Neural cell (in vitro differentiated cells): ENCODE measurements at regions not wholly inside any gene's neighbourhood (a gene's known extent, or its start where the extent isn't known, plus 50 kb on each side); places are given as distances from the start of the nearest gene placed in this dataset.
A peak's percentile ranks its signal among the peaks of the same experiment; 100 is the strongest.

Experiments used
- H2AFZ ChIP-seq: fragments of 200-600, 300-800 bp; sonication (generic), shearing (Covaris generic); 2 replicates; pipeline ENCODE4 v1.6.0; 2014; ENCODE audit warnings: low read depth, mild to moderate bottlenecking, antibody characterized with exemption, low read length, moderate library complexity
- H3F3A ChIP-seq: fragments of 200-600 bp; shearing (Covaris generic); 2 replicates; pipeline ENCODE4 v1.6.1; 2016; ENCODE audit warnings: mild to moderate bottlenecking, moderate library complexity, mixed read lengths, antibody characterized with exemption, low read length; ENCODE audit not compliant: insufficient read depth, poor library complexity, severe bottlenecking
- H3K27ac ChIP-seq: fragments of 200-600, 300-800 bp; sonication (generic), shearing (Covaris generic); 2 replicates; pipeline ENCODE4 v1.5.1; 2014; ENCODE audit warnings: mild to moderate bottlenecking, low read length, moderate library complexity
- H3K27me3 ChIP-seq: fragments of 300-800, 200-600 bp; sonication (generic), shearing (Covaris generic); 2 replicates; pipeline ENCODE4 v1.6.0; 2014; ENCODE audit warnings: mild to moderate bottlenecking, low read depth, low read length, moderate library complexity; ENCODE audit not compliant: insufficient read depth
- H3K36me3 ChIP-seq: fragments of 300-800, 200-600 bp; sonication (generic), shearing (Covaris generic); 2 replicates; pipeline ENCODE4 v1.5.1; 2014; ENCODE audit warnings: mild to moderate bottlenecking, antibody characterized with exemption, low read length, moderate library complexity; ENCODE audit not compliant: insufficient read depth
- H3K4me2 ChIP-seq: fragments of 300-800, 200-600 bp; sonication (generic), shearing (Covaris generic); 2 replicates; pipeline ENCODE4 v1.6.0; 2014; ENCODE audit warnings: mild to moderate bottlenecking, low read length
- H3K4me3 ChIP-seq: fragments of 300-800, 200-600 bp; sonication (generic), shearing (Covaris generic); 2 replicates; pipeline ENCODE4 v1.5.1; 2014; ENCODE audit warnings: mild to moderate bottlenecking, low read length, moderate library complexity
- H3K79me2 ChIP-seq: fragments of 200-600 bp; shearing (Covaris generic); replicated peaks from 2 replicates; pipeline ENCODE4 v1.6.0; 2014; ENCODE audit warnings: mild to moderate bottlenecking, low read length, moderate library complexity; ENCODE audit not compliant: insufficient read depth
- H3K9ac ChIP-seq: fragments of 300-800, 200-600 bp; sonication (generic), shearing (Covaris generic); 2 replicates; pipeline ENCODE4 v1.6.1; 2016; ENCODE audit warnings: mild to moderate bottlenecking, low read length, mixed read lengths
- H3K9me2 ChIP-seq: fragments of 200-600 bp; shearing (Covaris generic); 2 replicates; pipeline ENCODE4 v1.6.1; 2016; ENCODE audit warnings: mild to moderate bottlenecking, low read length, mixed read lengths; ENCODE audit not compliant: insufficient read depth
- H3K9me3 ChIP-seq: fragments of 200-600, 300-800 bp; sonication (generic), shearing (Covaris generic); 2 replicates; pipeline ENCODE4 v1.6.1; 2016; ENCODE audit warnings: mild to moderate bottlenecking, mixed run types, low read length, moderate library complexity, mixed read lengths
- H4K20me1 ChIP-seq: fragments of 200-600 bp; shearing (Covaris generic); 2 replicates; pipeline ENCODE4 v1.6.1; 2016; ENCODE audit warnings: mild to moderate bottlenecking, mixed run types; ENCODE audit not compliant: insufficient read depth
- EP300 ChIP-seq: fragments of 450-650 bp; conservative IDR thresholded peaks from 2 replicates; pipeline ENCODE4 v1.6.1; 2014; ENCODE audit warnings: antibody characterized with exemption, mild to moderate bottlenecking, moderate library complexity; ENCODE audit not compliant: poor library complexity, severe bottlenecking
- EZH2 ChIP-seq: fragments of 200-600, 300-800 bp; shearing (Covaris generic), sonication (generic); IDR thresholded peaks from 2 replicates; pipeline ENCODE4 v1.6.1; 2014; ENCODE audit warnings: antibody characterized with exemption, low read length, borderline replicate concordance, mild to moderate bottlenecking; ENCODE audit not compliant: insufficient read depth, poor library complexity, severe bottlenecking
- MXI1 ChIP-seq: fragments of 450-650 bp; conservative IDR thresholded peaks from 2 replicates; pipeline ENCODE4 v1.6.1; 2014; ENCODE audit warnings: antibody characterized with exemption, mild to moderate bottlenecking; ENCODE audit not compliant: poor library complexity, severe bottlenecking
- POLR2AphosphoS5 ChIP-seq: IDR thresholded peaks from 2 replicates; pipeline ENCODE4 v1.6.1; 2012
- RAD21 ChIP-seq: fragments of 450-650 bp; conservative IDR thresholded peaks from 2 replicates; pipeline ENCODE4 v1.6.1; 2014; ENCODE audit warnings: antibody characterized with exemption, mild to moderate bottlenecking, moderate library complexity
- REST ChIP-seq: IDR thresholded peaks from 2 replicates; pipeline ENCODE4 v1.6.1; 2012; ENCODE audit warnings: borderline replicate concordance
- SMC3 ChIP-seq: fragments of 450-650 bp; conservative IDR thresholded peaks from 2 replicates; pipeline ENCODE4 v1.6.1; 2014; ENCODE audit warnings: antibody characterized with exemption, mild to moderate bottlenecking, moderate library complexity; ENCODE audit not compliant: poor library complexity
- TAF1 ChIP-seq: IDR thresholded peaks from 2 replicates; pipeline ENCODE4 v1.6.1; 2012; ENCODE audit warnings: low read depth
- TF ChIP-seq, protein P1 (sequence below): fragments of 450-650 bp; IDR thresholded peaks from 2 replicates; pipeline ENCODE4 v1.5.1; 2014; ENCODE audit warnings: antibody characterized with exemption, mild to moderate bottlenecking, moderate library complexity; ENCODE audit not compliant: poor library complexity, severe bottlenecking

- Histone ChIP-seq H3K27ac (peak overlapping the region; percentile 43), H2AFZ (no peak overlapping the region), H3K4me3 (peak overlapping the region; percentile 6), H3K36me3 (no peaks in the 10 kb centered on the region), H3K4me2 (peak overlapping the region; percentile 41), H3K9me3 (no peaks in the 10 kb centered on the region), H3K9me2 (no peaks in the 10 kb centered on the region), H4K20me1 (no peaks in the 10 kb centered on the region), H3K27me3 (no peaks in the 10 kb centered on the region), H3F3A (no peaks in the 10 kb centered on the region), H3K79me2 (no peaks in the 10 kb centered on the region), H3K9ac (no peak overlapping the region)
- TF ChIP-seq MXI1: no peak
- TF ChIP-seq RAD21: no peak
- TF ChIP-seq TAF1: no peak
- no peak for TF ChIP-seq EZH2
- TF ChIP-seq, protein P1, sequence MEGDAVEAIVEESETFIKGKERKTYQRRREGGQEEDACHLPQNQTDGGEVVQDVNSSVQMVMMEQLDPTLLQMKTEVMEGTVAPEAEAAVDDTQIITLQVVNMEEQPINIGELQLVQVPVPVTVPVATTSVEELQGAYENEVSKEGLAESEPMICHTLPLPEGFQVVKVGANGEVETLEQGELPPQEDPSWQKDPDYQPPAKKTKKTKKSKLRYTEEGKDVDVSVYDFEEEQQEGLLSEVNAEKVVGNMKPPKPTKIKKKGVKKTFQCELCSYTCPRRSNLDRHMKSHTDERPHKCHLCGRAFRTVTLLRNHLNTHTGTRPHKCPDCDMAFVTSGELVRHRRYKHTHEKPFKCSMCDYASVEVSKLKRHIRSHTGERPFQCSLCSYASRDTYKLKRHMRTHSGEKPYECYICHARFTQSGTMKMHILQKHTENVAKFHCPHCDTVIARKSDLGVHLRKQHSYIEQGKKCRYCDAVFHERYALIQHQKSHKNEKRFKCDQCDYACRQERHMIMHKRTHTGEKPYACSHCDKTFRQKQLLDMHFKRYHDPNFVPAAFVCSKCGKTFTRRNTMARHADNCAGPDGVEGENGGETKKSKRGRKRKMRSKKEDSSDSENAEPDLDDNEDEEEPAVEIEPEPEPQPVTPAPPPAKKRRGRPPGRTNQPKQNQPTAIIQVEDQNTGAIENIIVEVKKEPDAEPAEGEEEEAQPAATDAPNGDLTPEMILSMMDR: no peak
- TF ChIP-seq SMC3: no peak
- TF ChIP-seq REST: no peak
- TF ChIP-seq EP300: peak; percentile 83
- peak; percentile 64 for TF ChIP-seq POLR2AphosphoS5
Measured at GRCh38 chr1:118659646-118660045, 328.5 kb downstream of the TBX15 start.

GRCh38 chr1:118650107-118650807 is 337.9 kb downstream of the TBX15 start:
- Histone ChIP-seq H3K4me3 (no peak overlapping the region), H3K27ac (no peak overlapping the region), H3K4me2 (no peak overlapping the region), H3F3A (no peaks in the 10 kb centered on the region), H3K79me2 (no peaks in the 10 kb centered on the region), H3K27me3 (no peaks in the 10 kb centered on the region), H3K36me3 (no peaks in the 10 kb centered on the region), H3K9me3 (no peaks in the 10 kb centered on the region), H2AFZ (no peak overlapping the region), H3K9ac (no peak overlapping the region), H3K9me2 (no peaks in the 10 kb centered on the region), H4K20me1 (no peaks in the 10 kb centered on the region)
- TF ChIP-seq TAF1 (no peak), RAD21 (no peak), SMC3 (no peak), MXI1 (no peak), POLR2AphosphoS5 (no peak), EZH2 (no peak), EP300 (no peak), REST (no peak)
- TF ChIP-seq, protein P1: no peak
